Liver (tissue), 2 donors: ENCODE measurements at regions not wholly inside any gene's neighbourhood (a gene's known extent, or its start where the extent isn't known, plus 50 kb on each side); places are given as distances from the start of the nearest gene placed in this dataset.

Source experiments
- YY1 ChIP-seq: IDR thresholded peaks from 2 replicates; pipeline ENCODE4 v1.6.1; 2016; ENCODE audit warnings: antibody characterized with exemption, mild to moderate bottlenecking
- TF ChIP-seq, protein P1 (sequence below): fragments of 150-350 bp; IDR thresholded peaks from 2 replicates; pipeline ENCODE4 v1.5.1; 2017; ENCODE audit warnings: improper control_type of control experiment, low read depth, low read length; ENCODE audit not compliant: missing input control
- donor health status: healthy.

DNA sequence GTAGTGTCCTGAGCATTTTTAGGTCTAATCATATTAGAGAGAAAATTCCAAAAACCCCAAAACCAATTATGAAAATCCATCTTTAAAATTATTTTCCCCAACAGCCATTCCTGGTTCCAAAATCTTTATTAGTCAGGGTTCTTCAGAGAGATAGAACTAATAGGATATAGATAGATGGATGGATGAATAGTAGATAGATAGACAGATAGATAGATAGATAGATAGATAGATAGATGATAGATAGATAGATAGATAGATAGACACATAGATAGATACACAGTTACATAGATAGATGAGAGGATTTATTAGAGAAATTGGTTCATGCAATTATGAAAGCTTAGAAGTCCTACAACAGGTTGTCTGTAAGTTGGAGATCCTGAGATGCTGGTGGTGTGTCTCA is 122.7 kb upstream of the POGK start:
- TF ChIP-seq, protein P1, sequence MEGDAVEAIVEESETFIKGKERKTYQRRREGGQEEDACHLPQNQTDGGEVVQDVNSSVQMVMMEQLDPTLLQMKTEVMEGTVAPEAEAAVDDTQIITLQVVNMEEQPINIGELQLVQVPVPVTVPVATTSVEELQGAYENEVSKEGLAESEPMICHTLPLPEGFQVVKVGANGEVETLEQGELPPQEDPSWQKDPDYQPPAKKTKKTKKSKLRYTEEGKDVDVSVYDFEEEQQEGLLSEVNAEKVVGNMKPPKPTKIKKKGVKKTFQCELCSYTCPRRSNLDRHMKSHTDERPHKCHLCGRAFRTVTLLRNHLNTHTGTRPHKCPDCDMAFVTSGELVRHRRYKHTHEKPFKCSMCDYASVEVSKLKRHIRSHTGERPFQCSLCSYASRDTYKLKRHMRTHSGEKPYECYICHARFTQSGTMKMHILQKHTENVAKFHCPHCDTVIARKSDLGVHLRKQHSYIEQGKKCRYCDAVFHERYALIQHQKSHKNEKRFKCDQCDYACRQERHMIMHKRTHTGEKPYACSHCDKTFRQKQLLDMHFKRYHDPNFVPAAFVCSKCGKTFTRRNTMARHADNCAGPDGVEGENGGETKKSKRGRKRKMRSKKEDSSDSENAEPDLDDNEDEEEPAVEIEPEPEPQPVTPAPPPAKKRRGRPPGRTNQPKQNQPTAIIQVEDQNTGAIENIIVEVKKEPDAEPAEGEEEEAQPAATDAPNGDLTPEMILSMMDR, result no peak
- no peak for TF ChIP-seq YY1
